HEK293 (cell line): ENCODE measurements at regions not wholly inside any gene's neighbourhood (a gene's known extent, or its start where the extent isn't known, plus 50 kb on each side); places are given as distances from the start of the nearest gene placed in this dataset.

ENCODE experiments used
- ZBTB48 ChIP-seq: fragments of 450-650 bp; formaldehyde crosslinking; IDR thresholded peaks from 2 replicates; pipeline ENCODE4 v1.5.1; 2016; ENCODE audit warnings: missing biosample characterization, missing genetic modification characterization
- ZNF16 ChIP-seq: fragments of 450-650 bp; formaldehyde crosslinking; IDR thresholded peaks from 2 replicates; pipeline ENCODE4 v1.5.1; 2016; ENCODE audit warnings: low read depth, missing biosample characterization, missing genetic modification characterization
- TF ChIP-seq, protein P1 (sequence below): fragments of 450-650 bp; formaldehyde crosslinking; IDR thresholded peaks from 2 replicates; pipeline ENCODE4 v1.5.1; 2016; ENCODE audit warnings: missing biosample characterization, missing genetic modification characterization
- TF ChIP-seq, protein P2 (sequence below): fragments of 450-650 bp; formaldehyde crosslinking; IDR thresholded peaks from 2 replicates; pipeline ENCODE4 v1.5.1; 2016; ENCODE audit warnings: missing biosample characterization, missing genetic modification characterization

DNA sequence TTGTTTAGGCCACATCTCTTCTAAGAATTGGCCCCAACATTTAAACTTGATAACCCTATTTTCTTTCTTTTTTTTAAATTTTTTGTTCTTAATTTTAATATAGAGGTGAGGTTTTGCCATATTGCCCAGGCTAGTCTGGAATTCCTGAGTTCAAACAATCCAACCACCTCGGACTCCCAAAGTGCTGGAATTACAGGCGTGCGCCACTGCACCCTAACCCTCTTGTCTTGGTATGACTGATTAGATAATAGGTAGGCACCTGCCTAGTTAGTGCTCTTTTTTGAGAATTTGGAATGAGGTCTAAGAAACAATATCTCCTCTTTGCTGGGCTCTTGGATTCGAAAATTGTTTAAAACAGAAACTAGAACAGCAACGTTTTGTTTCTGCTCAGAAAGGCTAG lies 116.4 kb upstream of the GOLGA6L6 start:
- TF ChIP-seq, protein P1, sequence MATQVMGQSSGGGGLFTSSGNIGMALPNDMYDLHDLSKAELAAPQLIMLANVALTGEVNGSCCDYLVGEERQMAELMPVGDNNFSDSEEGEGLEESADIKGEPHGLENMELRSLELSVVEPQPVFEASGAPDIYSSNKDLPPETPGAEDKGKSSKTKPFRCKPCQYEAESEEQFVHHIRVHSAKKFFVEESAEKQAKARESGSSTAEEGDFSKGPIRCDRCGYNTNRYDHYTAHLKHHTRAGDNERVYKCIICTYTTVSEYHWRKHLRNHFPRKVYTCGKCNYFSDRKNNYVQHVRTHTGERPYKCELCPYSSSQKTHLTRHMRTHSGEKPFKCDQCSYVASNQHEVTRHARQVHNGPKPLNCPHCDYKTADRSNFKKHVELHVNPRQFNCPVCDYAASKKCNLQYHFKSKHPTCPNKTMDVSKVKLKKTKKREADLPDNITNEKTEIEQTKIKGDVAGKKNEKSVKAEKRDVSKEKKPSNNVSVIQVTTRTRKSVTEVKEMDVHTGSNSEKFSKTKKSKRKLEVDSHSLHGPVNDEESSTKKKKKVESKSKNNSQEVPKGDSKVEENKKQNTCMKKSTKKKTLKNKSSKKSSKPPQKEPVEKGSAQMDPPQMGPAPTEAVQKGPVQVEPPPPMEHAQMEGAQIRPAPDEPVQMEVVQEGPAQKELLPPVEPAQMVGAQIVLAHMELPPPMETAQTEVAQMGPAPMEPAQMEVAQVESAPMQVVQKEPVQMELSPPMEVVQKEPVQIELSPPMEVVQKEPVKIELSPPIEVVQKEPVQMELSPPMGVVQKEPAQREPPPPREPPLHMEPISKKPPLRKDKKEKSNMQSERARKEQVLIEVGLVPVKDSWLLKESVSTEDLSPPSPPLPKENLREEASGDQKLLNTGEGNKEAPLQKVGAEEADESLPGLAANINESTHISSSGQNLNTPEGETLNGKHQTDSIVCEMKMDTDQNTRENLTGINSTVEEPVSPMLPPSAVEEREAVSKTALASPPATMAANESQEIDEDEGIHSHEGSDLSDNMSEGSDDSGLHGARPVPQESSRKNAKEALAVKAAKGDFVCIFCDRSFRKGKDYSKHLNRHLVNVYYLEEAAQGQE (tag by site-specific recombination) = no peak
- TF ChIP-seq ZBTB48 = no peak
- no peak for TF ChIP-seq ZNF16 (tag by site-specific recombination)
- TF ChIP-seq, protein P2, sequence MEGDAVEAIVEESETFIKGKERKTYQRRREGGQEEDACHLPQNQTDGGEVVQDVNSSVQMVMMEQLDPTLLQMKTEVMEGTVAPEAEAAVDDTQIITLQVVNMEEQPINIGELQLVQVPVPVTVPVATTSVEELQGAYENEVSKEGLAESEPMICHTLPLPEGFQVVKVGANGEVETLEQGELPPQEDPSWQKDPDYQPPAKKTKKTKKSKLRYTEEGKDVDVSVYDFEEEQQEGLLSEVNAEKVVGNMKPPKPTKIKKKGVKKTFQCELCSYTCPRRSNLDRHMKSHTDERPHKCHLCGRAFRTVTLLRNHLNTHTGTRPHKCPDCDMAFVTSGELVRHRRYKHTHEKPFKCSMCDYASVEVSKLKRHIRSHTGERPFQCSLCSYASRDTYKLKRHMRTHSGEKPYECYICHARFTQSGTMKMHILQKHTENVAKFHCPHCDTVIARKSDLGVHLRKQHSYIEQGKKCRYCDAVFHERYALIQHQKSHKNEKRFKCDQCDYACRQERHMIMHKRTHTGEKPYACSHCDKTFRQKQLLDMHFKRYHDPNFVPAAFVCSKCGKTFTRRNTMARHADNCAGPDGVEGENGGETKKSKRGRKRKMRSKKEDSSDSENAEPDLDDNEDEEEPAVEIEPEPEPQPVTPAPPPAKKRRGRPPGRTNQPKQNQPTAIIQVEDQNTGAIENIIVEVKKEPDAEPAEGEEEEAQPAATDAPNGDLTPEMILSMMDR (tag by site-specific recombination) = no peak
